CD8-positive, alpha-beta memory T cell (primary cell): ENCODE measurements at regions not wholly inside any gene's neighbourhood (a gene's known extent, or its start where the extent isn't known, plus 50 kb on each side); places are given as distances from the start of the nearest gene placed in this dataset.
"Not testable (repeated sequence)": the region's sequence is repeated elsewhere in the genome, so short reads cannot be mapped to it uniquely, and the experiment has no call there.

Experiments used
- CTCF ChIA-PET: fragments of 350-600 bp; sonication (Branson Sonifier 250); formaldehyde crosslinking; loops from one replicate; lab custom pipeline; 2021; ENCODE audit warnings: antibody characterized with exemption; lab: Charles Lee
- POLR2A ChIA-PET: fragments of 350-600 bp; sonication (Branson Sonifier 250); formaldehyde crosslinking; loops from one replicate; lab custom pipeline; 2021; ENCODE audit warnings: antibody characterized with exemption; lab: Charles Lee
- DNase-seq, 5 donors: peaks; one replicate each; pipeline versions ENCODE4 v3.0.0 to v3.0.0-alpha.2; 2020 to 2022; ENCODE audit warnings: mixed read lengths in 1 of 5
- H3K27ac ChIP-seq: one replicate; pipeline ENCODE4 v1.7.0; 2013; ENCODE audit warnings: low read depth, mild to moderate bottlenecking, low read length, moderate library complexity
- H3K27me3 ChIP-seq: 2 replicates; pipeline ENCODE4 v1.7.0; 2013; ENCODE audit warnings: low read length, mild to moderate bottlenecking; ENCODE audit not compliant: insufficient read depth, poor library complexity, severe bottlenecking
- H3K36me3 ChIP-seq: 2 replicates; pipeline ENCODE4 v1.7.0; 2013; ENCODE audit warnings: mild to moderate bottlenecking, low read length, moderate library complexity; ENCODE audit not compliant: insufficient read depth
- H3K4me1 ChIP-seq: 2 replicates; pipeline ENCODE4 v1.7.0; 2013; ENCODE audit warnings: mild to moderate bottlenecking, low read length, moderate library complexity; ENCODE audit not compliant: insufficient read depth
- H3K4me3 ChIP-seq: 2 replicates; pipeline ENCODE4 v1.7.0; 2013; ENCODE audit warnings: mild to moderate bottlenecking, low read length
- H3K9me3 ChIP-seq: 2 replicates; pipeline ENCODE4 v1.7.0; 2013; ENCODE audit warnings: mild to moderate bottlenecking, low read length
- H3K27ac Mint-ChIP-seq, 8 donors: one replicate each; pipeline ENCODE4 v1.8.0; 2020 to 2021; ENCODE audit warnings: mixed read lengths in 8 of 8, mild to moderate bottlenecking in 6 of 8, inconsistent platforms in 3 of 8, moderate library complexity in 3 of 8
- H3K27me3 Mint-ChIP-seq, 2 donors: one replicate each; pipeline ENCODE4 v1.8.0; 2020 to 2021; ENCODE audit warnings: mixed read lengths in 2 of 2, mild to moderate bottlenecking in 1 of 2, moderate library complexity in 1 of 2
- H3K36me3 Mint-ChIP-seq, 3 donors: one replicate each; pipeline ENCODE4 v1.8.0; 2020 to 2021; ENCODE audit warnings: mixed read lengths in 3 of 3, inconsistent platforms in 1 of 3, mild to moderate bottlenecking in 1 of 3
- H3K4me1 Mint-ChIP-seq, 3 donors: one replicate each; pipeline ENCODE4 v1.8.0; 2020 to 2021; ENCODE audit warnings: mixed read lengths in 3 of 3, inconsistent platforms in 1 of 3, mild to moderate bottlenecking in 1 of 3
- H3K4me3 Mint-ChIP-seq, 7 donors: one replicate each; pipeline ENCODE4 v1.8.0; 2020 to 2021; ENCODE audit warnings: mixed read lengths in 7 of 7, mild to moderate bottlenecking in 6 of 7, moderate library complexity in 4 of 7, inconsistent platforms in 2 of 7
- H3K9me3 Mint-ChIP-seq, 5 donors: one replicate each; pipeline ENCODE4 v1.8.0; 2020 to 2022; ENCODE audit warnings: mixed read lengths in 5 of 5, mild to moderate bottlenecking in 3 of 5, moderate library complexity in 2 of 5, inconsistent platforms in 1 of 5

- not testable (repeated sequence) for H3K4me1 ChIP-seq, H3K36me3 Mint-ChIP-seq
These were observed 76.6 kb downstream of the KCNJ18 start for GRCh38 chr17:21768729-21769462.

GRCh38 chr17:21769781-21770180 lies 77.5 kb downstream of the KCNJ18 start:
- H3K4me1 Mint-ChIP-seq, DNase-seq, H3K4me3 ChIP-seq, POLR2A ChIA-PET, H3K27ac Mint-ChIP-seq, H3K9me3 ChIP-seq, H3K27me3 Mint-ChIP-seq, H3K27me3 ChIP-seq, H3K4me3 Mint-ChIP-seq, H3K36me3 ChIP-seq, CTCF ChIA-PET, H3K4me1 ChIP-seq, H3K36me3 Mint-ChIP-seq, H3K27ac ChIP-seq: not testable (repeated sequence)
- H3K9me3 Mint-ChIP-seq = peaks cover 0 to 11% (median 7%) of the 10 kb centered on the region in 5 donors

More at GRCh38 chr17:21768729-21769462, 76.6 kb downstream of the KCNJ18 start:
- H3K27me3 Mint-ChIP-seq, POLR2A ChIA-PET, H3K9me3 ChIP-seq, H3K36me3 ChIP-seq, H3K4me3 Mint-ChIP-seq, H3K4me3 ChIP-seq, H3K27me3 ChIP-seq, H3K27ac ChIP-seq, H3K4me1 Mint-ChIP-seq, DNase-seq, H3K27ac Mint-ChIP-seq, CTCF ChIA-PET: not testable (repeated sequence)
- H3K9me3 Mint-ChIP-seq = peaks cover 0 to 12% (median 8%) of the 10 kb centered on the region in 5 donors

- H3K4me3 ChIP-seq, H3K4me1 ChIP-seq, CTCF ChIA-PET, POLR2A ChIA-PET, DNase-seq, H3K27me3 Mint-ChIP-seq, H3K4me3 Mint-ChIP-seq, H3K27ac ChIP-seq, H3K36me3 ChIP-seq, H3K27me3 ChIP-seq, H3K9me3 ChIP-seq, H3K27ac Mint-ChIP-seq, H3K36me3 Mint-ChIP-seq, H3K4me1 Mint-ChIP-seq: not testable (repeated sequence)
- peaks cover 0 to 11% (median 5%) of the 10 kb centered on the region in 5 donors for H3K9me3 Mint-ChIP-seq
These were observed 78.4 kb downstream of the KCNJ18 start for GRCh38 chr17:21770466-21771446.

- H3K27ac Mint-ChIP-seq = no peak overlapping the region
- H3K9me3 Mint-ChIP-seq = peaks cover 0 to 9% (median 3%) of the 10 kb centered on the region in 5 donors
- ChIA-PET CTCF (no interaction called here), POLR2A (no interaction called here)
- no peaks in the 10 kb centered on the region for H3K27me3 Mint-ChIP-seq
- H3K4me3 Mint-ChIP-seq = no peak overlapping the region
- no peaks in the 10 kb centered on the region for H3K9me3 ChIP-seq
- no peak overlapping the region for H3K27ac ChIP-seq
- H3K27me3 ChIP-seq = no peaks in the 10 kb centered on the region
- no peak overlapping the region for H3K4me3 ChIP-seq
- no peaks in the 10 kb centered on the region for H3K36me3 ChIP-seq
- H3K4me1 ChIP-seq = no peaks in the 10 kb centered on the region
- peaks cover 0 to 2% (median 0%) of the 10 kb centered on the region in 3 donors for H3K36me3 Mint-ChIP-seq
- DNase-seq = no peak
- no peaks in the 10 kb centered on the region for H3K4me1 Mint-ChIP-seq
These were observed 80.0 kb downstream of the KCNJ18 start for GRCh38 chr17:21772321-21772720.

- H3K9me3 ChIP-seq, H3K36me3 Mint-ChIP-seq, H3K4me1 Mint-ChIP-seq, H3K4me3 ChIP-seq, H3K27ac ChIP-seq, H3K9me3 Mint-ChIP-seq, H3K27me3 ChIP-seq, H3K27ac Mint-ChIP-seq, H3K4me3 Mint-ChIP-seq, DNase-seq, H3K27me3 Mint-ChIP-seq, POLR2A ChIA-PET, H3K4me1 ChIP-seq, CTCF ChIA-PET, H3K36me3 ChIP-seq: not testable (repeated sequence)
These were observed 80.8 kb downstream of the KCNJ18 start for GRCh38 chr17:21772991-21773713.

- Mint-ChIP-seq H3K9me3 (peaks cover 0 to 4% (median 2%) of the 10 kb centered on the region in 5 donors), H3K4me3 (no peak overlapping the region), H3K4me1 (no peaks in the 10 kb centered on the region), H3K27ac (no peak overlapping the region), H3K36me3 (no peaks in the 10 kb centered on the region), H3K27me3 (no peaks in the 10 kb centered on the region)
- Histone ChIP-seq H3K9me3 (no peaks in the 10 kb centered on the region), H3K27me3 (no peaks in the 10 kb centered on the region), H3K4me3 (no peak overlapping the region), H3K4me1 (no peaks in the 10 kb centered on the region), H3K36me3 (no peaks in the 10 kb centered on the region), H3K27ac (no peak overlapping the region)
- ChIA-PET POLR2A (no interaction called here), CTCF (no interaction called here)
- DNase-seq = no peak
These were observed 81.9 kb downstream of the KCNJ18 start for GRCh38 chr17:21774263-21774662.

- H3K9me3 Mint-ChIP-seq, CTCF ChIA-PET, H3K4me1 Mint-ChIP-seq, H3K27me3 Mint-ChIP-seq, H3K36me3 Mint-ChIP-seq, H3K4me3 Mint-ChIP-seq, H3K4me1 ChIP-seq, H3K4me3 ChIP-seq, H3K27me3 ChIP-seq, POLR2A ChIA-PET, H3K9me3 ChIP-seq, H3K27ac Mint-ChIP-seq, H3K36me3 ChIP-seq, DNase-seq, H3K27ac ChIP-seq: not testable (repeated sequence)
These were observed 83.2 kb downstream of the KCNJ18 start for GRCh38 chr17:21775566-21775965.

GRCh38 chr17:21776921-21777320 lies 84.6 kb downstream of the KCNJ18 start:
- H3K27me3 ChIP-seq, CTCF ChIA-PET, H3K4me1 Mint-ChIP-seq, H3K4me3 ChIP-seq, H3K9me3 Mint-ChIP-seq, H3K4me1 ChIP-seq, H3K27ac Mint-ChIP-seq, H3K36me3 ChIP-seq, H3K4me3 Mint-ChIP-seq, H3K27ac ChIP-seq, DNase-seq, H3K27me3 Mint-ChIP-seq, POLR2A ChIA-PET, H3K9me3 ChIP-seq, H3K36me3 Mint-ChIP-seq: not testable (repeated sequence)
